ENCODE measurements at regions not wholly inside any gene's neighbourhood (a gene's known extent, or its start where the extent isn't known, plus 50 kb on each side); places are given as distances from the start of the nearest gene placed in this dataset.

- TF ChIP-seq CTCF (IDR thresholded peaks at IDR 0.05): no peak
- no peak for TF ChIP-seq POLR2A (IDR thresholded peaks at IDR 0.05)
- TF ChIP-seq EP300 (IDR thresholded peaks at IDR 0.05; ENCODE audit: low read depth): no peak
Measured at GRCh38 chr3:73140772-73141442, 79.4 kb downstream of the EBLN2 start.
